K562 (cell line): ENCODE measurements at regions not wholly inside any gene's neighbourhood (a gene's known extent, or its start where the extent isn't known, plus 50 kb on each side); places are given as distances from the start of the nearest gene placed in this dataset.

Experiments used
- ATAC-seq: fragments of 200-7000 bp; cut with Tn5 transposase; 3 replicates; pipeline ENCODE4 v1.9.1; 2020; ENCODE audit warnings: moderate library complexity
- BruUV-seq: library from RNA; stranded (reverse); fragments of 400-500 nt; replicated peaks from 2 replicates; lab custom pipeline; 2021; lab: Mats Ljungman, UMichigan
- CTCF ChIA-PET: fragments of 300-600 bp; formaldehyde crosslinking; extraction: SDS; loops from one replicate; lab custom pipeline; 2021; ENCODE audit warnings: low intra/inter-chr PET ratio; lab: Yijun Ruan, JAX
- POLR2A ChIA-PET: fragments of 300-600, 350-650 bp; sonication (Branson Sonifier 250); formaldehyde crosslinking; extraction: SDS; loops from one replicate; lab custom pipeline; 2021; ENCODE audit warnings: antibody characterized with exemption, inconsistent platforms; lab: Yijun Ruan, JAX
- DNase-seq, 4 experiments: peaks; one replicate each; pipeline versions ENCODE4 v3.0.0 to v3.0.0-alpha.2; 2011 to 2018; ENCODE audit warnings: low spot score in 3 of 4, mixed read lengths in 3 of 4; ENCODE audit errors: extremely low read depth in 1 of 4
- FAIRE-seq: peaks from 2 replicates; lab custom pipeline; 2011; peaks lifted over from hg19 to GRCh38; lab: Jason Lieb, UNC
- H2AFZ ChIP-seq: 2 replicates; pipeline ENCODE4 v1.6.0; 2011; ENCODE audit warnings: low read depth, low read length, control low read depth, inconsistent platforms
- H3K27ac ChIP-seq: fragments of 200-600 bp; 3 replicates; pipeline ENCODE4 v1.8.0; 2011; ENCODE audit warnings: low read depth, mild to moderate bottlenecking, control low read depth, inconsistent platforms, low read length, moderate library complexity, mixed read lengths; ENCODE audit errors: extremely low read depth
- H3K27me3 ChIP-seq, 2 experiments: fragments of 300-600 bp in 1 of 2; 2 replicates in 1 of 2; 3 replicates in 1 of 2; pipeline versions ENCODE4 v1.6.0 to v1.8.0; 2011; ENCODE audit warnings: inconsistent platforms in 2 of 2, low read length in 2 of 2, mild to moderate bottlenecking in 1 of 2, mixed read lengths in 1 of 2, moderate library complexity in 1 of 2; ENCODE audit not compliant: control insufficient read depth in 2 of 2, insufficient read depth in 2 of 2
- H3K36me3 ChIP-seq: fragments of 300-600 bp; 3 replicates; pipeline ENCODE4 v1.8.0; 2011; ENCODE audit warnings: mild to moderate bottlenecking, low read length, inconsistent platforms; ENCODE audit not compliant: control insufficient read depth, insufficient read depth
- H3K4me1 ChIP-seq, 2 experiments: fragments of 200-600 bp in 1 of 2; replicated peaks in 1 of 2; 2 replicates in 1 of 2; 3 replicates in 1 of 2; pipeline versions ENCODE4 v1.5.1 to v1.8.0; 2011; ENCODE audit warnings: inconsistent platforms in 2 of 2, low read length in 2 of 2, mild to moderate bottlenecking in 1 of 2, mixed read lengths in 1 of 2, moderate library complexity in 1 of 2; ENCODE audit not compliant: control insufficient read depth in 2 of 2, insufficient read depth in 2 of 2
- H3K4me2 ChIP-seq: 2 replicates; pipeline ENCODE4 v1.6.1; 2011; ENCODE audit warnings: low read length, control low read depth, inconsistent platforms, mixed read lengths; ENCODE audit not compliant: insufficient read depth
- H3K4me3 ChIP-seq: fragments of 200-600 bp; sonication (generic), shearing (Covaris generic); 2 replicates; pipeline ENCODE4 v1.5.1; 2016; ENCODE audit warnings: control low read depth, inconsistent platforms
- H3K79me2 ChIP-seq: fragments of 200-600 bp; 3 replicates; pipeline ENCODE4 v1.8.0; 2011; ENCODE audit warnings: low read length, inconsistent platforms; ENCODE audit not compliant: control insufficient read depth, insufficient read depth
- H3K9ac ChIP-seq, 2 experiments: 2 replicates each; pipeline versions ENCODE4 v1.6.0 to v1.6.1; 2011; ENCODE audit warnings: low read depth in 2 of 2, low read length in 2 of 2, control low read depth in 1 of 2, inconsistent platforms in 1 of 2, mild to moderate bottlenecking in 1 of 2, mixed read lengths in 1 of 2; ENCODE audit not compliant: insufficient read depth in 1 of 2
- H3K9me1 ChIP-seq: one replicate; pipeline ENCODE4 v1.6.0; 2011; ENCODE audit warnings: inconsistent platforms, mild to moderate bottlenecking, low read length, moderate library complexity; ENCODE audit not compliant: control insufficient read depth, insufficient read depth
- H3K9me3 ChIP-seq: replicated peaks from 2 replicates; pipeline ENCODE4 v1.5.1; 2011; ENCODE audit warnings: low read depth, low read length, inconsistent platforms; ENCODE audit not compliant: control insufficient read depth, insufficient read depth
- H4K20me1 ChIP-seq: replicated peaks from 2 replicates; pipeline ENCODE4 v1.6.1; 2011; ENCODE audit warnings: low read length, inconsistent platforms, mixed read lengths; ENCODE audit not compliant: control insufficient read depth, insufficient read depth
- ELF2 ChIP-seq: fragments of 250-450 bp; sonication (Bioruptor Pico); IDR thresholded peaks from 2 replicates; pipeline ENCODE4 v1.5.0; 2021; ENCODE audit warnings: mild to moderate bottlenecking
- SMARCE1 ChIP-seq: fragments of 450-650 bp; IDR thresholded peaks from 2 replicates; pipeline ENCODE4 v1.7.1; 2016; ENCODE audit warnings: mild to moderate bottlenecking
- U2AF2 ChIP-seq: fragments of 200-400 bp; formaldehyde crosslinking; optimal IDR thresholded peaks from 2 replicates; pipeline ENCODE3; 2017; ENCODE audit warnings: low read depth, mild to moderate bottlenecking, low read length
- ZBTB8A ChIP-seq: fragments of 450-650 bp; IDR thresholded peaks from 2 replicates; pipeline ENCODE4 v1.6.1; 2018; ENCODE audit warnings: mild to moderate bottlenecking, moderate library complexity; ENCODE audit not compliant: partially characterized antibody
- ZNF449 ChIP-seq: fragments of 250-450 bp; sonication (Bioruptor Pico); IDR thresholded peaks from 2 replicates; pipeline ENCODE4 v1.8.0; 2022; ENCODE audit warnings: moderate library complexity, mild to moderate bottlenecking, inconsistent platforms
- ZNF695 ChIP-seq: fragments of 450-650 bp; formaldehyde crosslinking; IDR thresholded peaks from 2 replicates; pipeline ENCODE4 v1.4.0; 2020; ENCODE audit warnings: mild to moderate bottlenecking, moderate library complexity
- ZNF75A ChIP-seq: fragments of 450-650 bp; formaldehyde crosslinking; IDR thresholded peaks from 2 replicates; pipeline ENCODE4 v1.4.0; 2020; ENCODE audit warnings: mild to moderate bottlenecking
- WGBS: fragments of 100-300 bp; shearing (Covaris generic); methylation state at CpG from one replicate; pipeline ENCODE4 v1.1.6; 2016; ENCODE audit warnings: low coverage, mixed read lengths; ENCODE audit not compliant: insufficient coverage; ENCODE audit errors: missing lambda C conversion rate; 5-methylcytosine and 5-hydroxymethylcytosine counted together
- in situ Hi-C: fragments of 300-500 bp; cut with MboI; formaldehyde crosslinking; loops from 4 replicates; pipeline ENCODE4 v1.15.0; 2018; ENCODE audit warnings: inconsistent platforms, mixed read lengths
- intact Hi-C: fragments of 100-400 bp; cut with micrococcal nuclease; formaldehyde crosslinking; loops from 2 replicates; pipeline ENCODE4 v1.14.2; 2022
- TF ChIP-seq, protein P1 (sequence below), 2 experiments: fragments of 150-350 bp in 1 of 2; IDR thresholded peaks; 2 replicates each; pipeline ENCODE4 v1.6.1; 2012 to 2016; ENCODE audit warnings: low read depth in 2 of 2, low read length in 2 of 2, mild to moderate bottlenecking in 1 of 2, moderate library complexity in 1 of 2
- TF ChIP-seq, protein P2 (sequence below): fragments of 250-450 bp; sonication (Bioruptor Pico); IDR thresholded peaks from 2 replicates; pipeline ENCODE4 v1.8.0; 2021; ENCODE audit warnings: moderate library complexity, mild to moderate bottlenecking, inconsistent platforms

DNA sequence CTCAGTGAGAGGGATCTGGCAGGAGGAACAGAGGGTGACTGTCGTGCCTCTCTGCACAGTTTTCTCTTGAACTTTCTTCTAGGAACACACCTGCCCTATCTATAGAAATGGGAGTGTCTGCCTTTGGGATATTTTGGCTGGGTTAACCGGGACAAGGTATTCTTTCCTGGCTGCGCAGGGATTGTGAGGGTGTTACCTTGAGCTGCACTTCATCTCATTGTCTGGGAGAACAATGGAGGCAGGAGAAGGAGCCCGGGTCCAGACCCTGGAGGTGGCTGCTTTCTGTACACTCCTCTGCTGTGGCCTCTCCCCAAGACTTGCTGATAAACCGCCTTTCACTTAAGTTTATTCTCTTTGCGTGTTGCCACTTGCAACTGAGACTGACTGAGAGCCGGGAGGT, 192.8 kb downstream of the TBXT start:
- WGBS, result 0% methylated on average over 7 of the region's 7 CpGs
- no peaks in the 10 kb centered on the region for H3K4me1 ChIP-seq
- H3K79me2 ChIP-seq, result no peaks in the 10 kb centered on the region
- no peaks in the 10 kb centered on the region for H3K9me3 ChIP-seq
- DNase-seq (no peak), FAIRE-seq (no peak), ATAC-seq (no peak)
- CTCF ChIA-PET, result no interaction called here
- H3K9me1 ChIP-seq, result no peaks in the 10 kb centered on the region
- H3K4me3 ChIP-seq, result no peak overlapping the region
- no peaks in the 10 kb centered on the region for H4K20me1 ChIP-seq
- no peak overlapping the region for H3K9ac ChIP-seq
- POLR2A ChIA-PET, result no interaction called here
- H3K27me3 ChIP-seq, result peaks cover 0 to 4% of the 10 kb centered on the region in 2 experiments; a peak in 1 of 5 replicates
- H2AFZ ChIP-seq, result no peak overlapping the region
- H3K36me3 ChIP-seq, result no peaks in the 10 kb centered on the region
- TF ChIP-seq, protein P1, sequence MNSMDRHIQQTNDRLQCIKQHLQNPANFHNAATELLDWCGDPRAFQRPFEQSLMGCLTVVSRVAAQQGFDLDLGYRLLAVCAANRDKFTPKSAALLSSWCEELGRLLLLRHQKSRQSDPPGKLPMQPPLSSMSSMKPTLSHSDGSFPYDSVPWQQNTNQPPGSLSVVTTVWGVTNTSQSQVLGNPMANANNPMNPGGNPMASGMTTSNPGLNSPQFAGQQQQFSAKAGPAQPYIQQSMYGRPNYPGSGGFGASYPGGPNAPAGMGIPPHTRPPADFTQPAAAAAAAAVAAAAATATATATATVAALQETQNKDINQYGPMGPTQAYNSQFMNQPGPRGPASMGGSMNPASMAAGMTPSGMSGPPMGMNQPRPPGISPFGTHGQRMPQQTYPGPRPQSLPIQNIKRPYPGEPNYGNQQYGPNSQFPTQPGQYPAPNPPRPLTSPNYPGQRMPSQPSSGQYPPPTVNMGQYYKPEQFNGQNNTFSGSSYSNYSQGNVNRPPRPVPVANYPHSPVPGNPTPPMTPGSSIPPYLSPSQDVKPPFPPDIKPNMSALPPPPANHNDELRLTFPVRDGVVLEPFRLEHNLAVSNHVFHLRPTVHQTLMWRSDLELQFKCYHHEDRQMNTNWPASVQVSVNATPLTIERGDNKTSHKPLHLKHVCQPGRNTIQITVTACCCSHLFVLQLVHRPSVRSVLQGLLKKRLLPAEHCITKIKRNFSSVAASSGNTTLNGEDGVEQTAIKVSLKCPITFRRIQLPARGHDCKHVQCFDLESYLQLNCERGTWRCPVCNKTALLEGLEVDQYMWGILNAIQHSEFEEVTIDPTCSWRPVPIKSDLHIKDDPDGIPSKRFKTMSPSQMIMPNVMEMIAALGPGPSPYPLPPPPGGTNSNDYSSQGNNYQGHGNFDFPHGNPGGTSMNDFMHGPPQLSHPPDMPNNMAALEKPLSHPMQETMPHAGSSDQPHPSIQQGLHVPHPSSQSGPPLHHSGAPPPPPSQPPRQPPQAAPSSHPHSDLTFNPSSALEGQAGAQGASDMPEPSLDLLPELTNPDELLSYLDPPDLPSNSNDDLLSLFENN (IDR thresholded peaks at IDR 0.05; ENCODE audit: low read depth in 2 of 2, low read length in 2 of 2), result no peak
- TF ChIP-seq ELF2 (CRISPR knock-in tag) (no peak), SMARCE1 (no peak), ZNF449 (CRISPR knock-in tag) (no peak), ZNF75A (CRISPR knock-in tag) (no peak), U2AF2 (no peak), ZBTB8A (no peak), ZNF695 (no peak)
- TF ChIP-seq, protein P2, sequence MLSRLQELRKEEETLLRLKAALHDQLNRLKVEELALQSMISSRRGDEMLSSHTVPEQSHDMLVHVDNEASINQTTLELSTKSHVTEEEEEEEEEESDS (CRISPR knock-in tag), result no peak
- H3K4me2 ChIP-seq, result no peak overlapping the region
- intact Hi-C loops, result no loop called here
- in situ Hi-C loops, result no loop called here
- BruUV-seq, result no TSS peak
- H3K27ac ChIP-seq, result no peak overlapping the region
